Activated T-helper 17 cell treated with anti-CD3 and anti-CD28 coated beads, Interleukin-2, amount 50 U/mL, for 72 hours (primary cell): ENCODE measurements at regions not wholly inside any gene's neighbourhood (a gene's known extent, or its start where the extent isn't known, plus 50 kb on each side); places are given as distances from the start of the nearest gene placed in this dataset.

Experiments used
- ATAC-seq: fragments of 150-1000 bp; cut with Tn5 transposase; replicated peaks from 2 replicates; pipeline ENCODE4 v1.10.0; 2021; ENCODE audit warnings: mild to moderate bottlenecking, moderate library complexity
- H3K27ac Mint-ChIP-seq: one replicate; pipeline ENCODE4 v1.8.0; 2022; ENCODE audit warnings: mixed read lengths
- H3K27me3 Mint-ChIP-seq: one replicate; pipeline ENCODE4 v1.8.0; 2022; ENCODE audit warnings: mixed read lengths
- H3K36me3 Mint-ChIP-seq: one replicate; pipeline ENCODE4 v1.8.0; 2022; ENCODE audit warnings: low read depth, mild to moderate bottlenecking, mixed read lengths
- H3K4me1 Mint-ChIP-seq: one replicate; pipeline ENCODE4 v1.8.0; 2022; ENCODE audit warnings: mixed read lengths
- H3K4me3 Mint-ChIP-seq: one replicate; pipeline ENCODE4 v1.8.0; 2022; ENCODE audit warnings: mild to moderate bottlenecking, mixed read lengths
- H3K9me3 Mint-ChIP-seq: one replicate; pipeline ENCODE4 v1.8.0; 2022; ENCODE audit warnings: mixed read lengths

GRCh38 chrX:98480606-98481005 is 1596.9 kb downstream of the RPA4 start:
- Mint-ChIP-seq H3K9me3 (no peaks in the 10 kb centered on the region), H3K36me3 (no peaks in the 10 kb centered on the region), H3K27me3 (no peaks in the 10 kb centered on the region), H3K4me3 (no peak overlapping the region), H3K4me1 (no peaks in the 10 kb centered on the region), H3K27ac (no peak overlapping the region)
- ATAC-seq: no peak

- no peaks in the 10 kb centered on the region for H3K9me3 Mint-ChIP-seq
- no peak overlapping the region for H3K4me3 Mint-ChIP-seq
- H3K27me3 Mint-ChIP-seq: no peaks in the 10 kb centered on the region
These were observed 1597.9 kb downstream of the RPA4 start for GRCh38 chrX:98481636-98482035.

GRCh38 chrX:98490670-98491069 is 1607.0 kb downstream of the RPA4 start:
- ATAC-seq: no peak
- Mint-ChIP-seq H3K4me3 (no peak overlapping the region), H3K36me3 (no peaks in the 10 kb centered on the region), H3K27ac (no peak overlapping the region), H3K4me1 (no peaks in the 10 kb centered on the region), H3K27me3 (no peaks in the 10 kb centered on the region), H3K9me3 (no peaks in the 10 kb centered on the region)

More at GRCh38 chrX:98481636-98482035, 1597.9 kb downstream of the RPA4 start:
- no peaks in the 10 kb centered on the region for H3K36me3 Mint-ChIP-seq
- ATAC-seq: no peak
- H3K27ac Mint-ChIP-seq: no peak overlapping the region
- no peaks in the 10 kb centered on the region for H3K4me1 Mint-ChIP-seq

- Mint-ChIP-seq H3K9me3 (no peaks in the 10 kb centered on the region), H3K4me3 (no peak overlapping the region), H3K4me1 (no peaks in the 10 kb centered on the region), H3K36me3 (no peaks in the 10 kb centered on the region), H3K27me3 (no peaks in the 10 kb centered on the region), H3K27ac (no peak overlapping the region)
- no peak for ATAC-seq
These were observed 1617.7 kb downstream of the RPA4 start for GRCh38 chrX:98501426-98501825.

GRCh38 chrX:98506907-98507306 is 1623.2 kb downstream of the RPA4 start:
- no peak overlapping the region for H3K27ac Mint-ChIP-seq
- ATAC-seq: no peak
- H3K27me3 Mint-ChIP-seq: no peaks in the 10 kb centered on the region
- H3K4me3 Mint-ChIP-seq: no peak overlapping the region
- H3K4me1 Mint-ChIP-seq: no peaks in the 10 kb centered on the region
- H3K9me3 Mint-ChIP-seq: no peaks in the 10 kb centered on the region
- H3K36me3 Mint-ChIP-seq: no peaks in the 10 kb centered on the region

GRCh38 chrX:98514032-98514431 is 1630.3 kb downstream of the RPA4 start:
- H3K4me1 Mint-ChIP-seq: no peaks in the 10 kb centered on the region
- no peaks in the 10 kb centered on the region for H3K27me3 Mint-ChIP-seq
- no peaks in the 10 kb centered on the region for H3K9me3 Mint-ChIP-seq
- no peak for ATAC-seq
- no peaks in the 10 kb centered on the region for H3K36me3 Mint-ChIP-seq
- no peak overlapping the region for H3K27ac Mint-ChIP-seq
- no peak overlapping the region for H3K4me3 Mint-ChIP-seq

- Mint-ChIP-seq H3K36me3 (no peaks in the 10 kb centered on the region), H3K27me3 (no peaks in the 10 kb centered on the region), H3K27ac (no peak overlapping the region), H3K4me3 (no peak overlapping the region), H3K4me1 (no peaks in the 10 kb centered on the region), H3K9me3 (no peaks in the 10 kb centered on the region)
- ATAC-seq: no peak
These were observed 1632.4 kb downstream of the RPA4 start for GRCh38 chrX:98516120-98516519.

GRCh38 chrX:98523026-98523425 is 1639.3 kb downstream of the RPA4 start:
- H3K4me3 Mint-ChIP-seq: no peak overlapping the region
- no peaks in the 10 kb centered on the region for H3K27me3 Mint-ChIP-seq
- no peak for ATAC-seq
- no peaks in the 10 kb centered on the region for H3K36me3 Mint-ChIP-seq
- no peaks in the 10 kb centered on the region for H3K4me1 Mint-ChIP-seq
- H3K9me3 Mint-ChIP-seq: no peaks in the 10 kb centered on the region
- H3K27ac Mint-ChIP-seq: no peak overlapping the region

GRCh38 chrX:98523521-98523920 is 1639.8 kb downstream of the RPA4 start:
- no peak overlapping the region for H3K27ac Mint-ChIP-seq
- no peak for ATAC-seq
- no peaks in the 10 kb centered on the region for H3K4me1 Mint-ChIP-seq
- no peaks in the 10 kb centered on the region for H3K27me3 Mint-ChIP-seq
- H3K36me3 Mint-ChIP-seq: no peaks in the 10 kb centered on the region
- no peak overlapping the region for H3K4me3 Mint-ChIP-seq
- H3K9me3 Mint-ChIP-seq: no peaks in the 10 kb centered on the region

- no peak overlapping the region for H3K27ac Mint-ChIP-seq
- no peaks in the 10 kb centered on the region for H3K4me1 Mint-ChIP-seq
- no peaks in the 10 kb centered on the region for H3K27me3 Mint-ChIP-seq
- no peaks in the 10 kb centered on the region for H3K36me3 Mint-ChIP-seq
- no peaks in the 10 kb centered on the region for H3K9me3 Mint-ChIP-seq
- no peak for ATAC-seq
- H3K4me3 Mint-ChIP-seq: no peak overlapping the region
These were observed 1664.8 kb downstream of the RPA4 start for GRCh38 chrX:98548519-98548918.

GRCh38 chrX:98568795-98569194 is 1685.1 kb downstream of the RPA4 start:
- H3K4me3 Mint-ChIP-seq: no peak overlapping the region
- no peaks in the 10 kb centered on the region for H3K9me3 Mint-ChIP-seq
- no peak overlapping the region for H3K27ac Mint-ChIP-seq
- ATAC-seq: no peak
- no peaks in the 10 kb centered on the region for H3K27me3 Mint-ChIP-seq
- no peaks in the 10 kb centered on the region for H3K4me1 Mint-ChIP-seq
- no peaks in the 10 kb centered on the region for H3K36me3 Mint-ChIP-seq

GRCh38 chrX:98605941-98606340 is 1722.2 kb downstream of the RPA4 start:
- no peaks in the 10 kb centered on the region for H3K4me1 Mint-ChIP-seq
- H3K36me3 Mint-ChIP-seq: no peaks in the 10 kb centered on the region
- no peak overlapping the region for H3K27ac Mint-ChIP-seq
- ATAC-seq: no peak
- no peak overlapping the region for H3K4me3 Mint-ChIP-seq
- no peaks in the 10 kb centered on the region for H3K9me3 Mint-ChIP-seq
- H3K27me3 Mint-ChIP-seq: no peaks in the 10 kb centered on the region

GRCh38 chrX:98607739-98608138 is 1724.0 kb downstream of the RPA4 start:
- no peaks in the 10 kb centered on the region for H3K4me1 Mint-ChIP-seq
- ATAC-seq: no peak
- H3K36me3 Mint-ChIP-seq: no peaks in the 10 kb centered on the region
- H3K27ac Mint-ChIP-seq: no peak overlapping the region
- no peaks in the 10 kb centered on the region for H3K27me3 Mint-ChIP-seq
- H3K4me3 Mint-ChIP-seq: no peak overlapping the region
- no peaks in the 10 kb centered on the region for H3K9me3 Mint-ChIP-seq

GRCh38 chrX:98627645-98628044 is 1743.9 kb downstream of the RPA4 start:
- ATAC-seq: no peak
- Mint-ChIP-seq H3K9me3 (no peaks in the 10 kb centered on the region), H3K4me3 (no peak overlapping the region), H3K27ac (no peak overlapping the region), H3K27me3 (no peaks in the 10 kb centered on the region), H3K4me1 (no peaks in the 10 kb centered on the region), H3K36me3 (no peaks in the 10 kb centered on the region)

- Mint-ChIP-seq H3K9me3 (peaks cover 7% of the 10 kb centered on the region), H3K4me1 (no peaks in the 10 kb centered on the region), H3K36me3 (no peaks in the 10 kb centered on the region), H3K4me3 (no peak overlapping the region), H3K27ac (no peak overlapping the region), H3K27me3 (no peaks in the 10 kb centered on the region)
- ATAC-seq: no peak
These were observed 1753.7 kb downstream of the RPA4 start for GRCh38 chrX:98637451-98637850.

GRCh38 chrX:98646351-98646750 is 1762.6 kb downstream of the RPA4 start:
- no peak for ATAC-seq
- Mint-ChIP-seq H3K4me1 (no peaks in the 10 kb centered on the region), H3K4me3 (no peak overlapping the region), H3K27ac (no peak overlapping the region), H3K36me3 (no peaks in the 10 kb centered on the region), H3K27me3 (no peaks in the 10 kb centered on the region), H3K9me3 (no peaks in the 10 kb centered on the region)
